ENCODE measurements at regions not wholly inside any gene's neighbourhood (a gene's known extent, or its start where the extent isn't known, plus 50 kb on each side); places are given as distances from the start of the nearest gene placed in this dataset.

DNA sequence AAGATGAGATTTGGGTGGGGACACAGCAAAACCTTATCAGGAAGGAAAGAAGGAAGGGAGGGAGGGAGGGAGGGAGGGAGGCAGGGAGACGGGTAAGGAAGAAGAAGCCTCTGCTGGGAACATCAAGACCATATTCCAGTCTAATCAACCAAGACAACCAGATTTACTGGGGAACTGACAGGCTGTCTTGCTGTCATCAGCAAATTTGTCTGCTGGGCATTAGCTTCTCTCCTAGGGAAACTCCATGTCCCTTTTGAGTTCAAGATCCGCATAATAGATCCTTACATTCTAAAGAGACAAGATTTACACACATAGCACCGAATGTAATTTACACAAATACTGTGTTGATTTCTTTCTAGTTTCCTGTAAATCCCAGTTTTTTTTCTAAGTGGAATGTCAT is 1618.9 kb upstream of the ZEB2 start:
- 72 to 76% (median 76%) methylated on average over 3 of the region's 3 CpGs for WGBS, 3 donors

DNA sequence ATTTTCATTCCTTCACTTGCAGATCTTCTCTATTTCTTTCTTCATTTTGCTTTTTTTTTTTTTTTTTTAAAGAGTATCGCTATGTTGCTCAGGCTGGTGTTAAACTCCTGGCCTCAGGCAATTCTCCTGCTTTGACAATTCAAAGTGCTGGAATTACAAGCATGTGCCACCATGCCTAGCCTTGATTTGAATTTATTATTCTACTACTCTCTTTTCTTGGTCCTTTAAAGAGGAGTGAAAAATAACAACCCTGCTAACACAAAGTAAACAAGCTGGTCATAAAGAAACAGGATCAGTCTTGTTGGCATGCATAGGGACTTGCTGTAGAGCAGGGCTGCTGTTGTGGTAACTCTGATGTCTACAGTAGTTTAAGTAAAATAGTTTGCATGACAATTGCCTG is 1615.3 kb upstream of the ZEB2 start:
- no peak overlapping the region for H3K27ac ChIP-seq
- no peak for ATAC-seq
- WGBS, 3 donors, result 100% methylated on average over 1 of the region's 1 CpG
- TF ChIP-seq, protein P1, sequence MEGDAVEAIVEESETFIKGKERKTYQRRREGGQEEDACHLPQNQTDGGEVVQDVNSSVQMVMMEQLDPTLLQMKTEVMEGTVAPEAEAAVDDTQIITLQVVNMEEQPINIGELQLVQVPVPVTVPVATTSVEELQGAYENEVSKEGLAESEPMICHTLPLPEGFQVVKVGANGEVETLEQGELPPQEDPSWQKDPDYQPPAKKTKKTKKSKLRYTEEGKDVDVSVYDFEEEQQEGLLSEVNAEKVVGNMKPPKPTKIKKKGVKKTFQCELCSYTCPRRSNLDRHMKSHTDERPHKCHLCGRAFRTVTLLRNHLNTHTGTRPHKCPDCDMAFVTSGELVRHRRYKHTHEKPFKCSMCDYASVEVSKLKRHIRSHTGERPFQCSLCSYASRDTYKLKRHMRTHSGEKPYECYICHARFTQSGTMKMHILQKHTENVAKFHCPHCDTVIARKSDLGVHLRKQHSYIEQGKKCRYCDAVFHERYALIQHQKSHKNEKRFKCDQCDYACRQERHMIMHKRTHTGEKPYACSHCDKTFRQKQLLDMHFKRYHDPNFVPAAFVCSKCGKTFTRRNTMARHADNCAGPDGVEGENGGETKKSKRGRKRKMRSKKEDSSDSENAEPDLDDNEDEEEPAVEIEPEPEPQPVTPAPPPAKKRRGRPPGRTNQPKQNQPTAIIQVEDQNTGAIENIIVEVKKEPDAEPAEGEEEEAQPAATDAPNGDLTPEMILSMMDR (IDR thresholded peaks at IDR 0.05), result no peak
- H3K4me1 ChIP-seq, result no peaks in the 10 kb centered on the region
- H3K9me3 ChIP-seq, result no peaks in the 10 kb centered on the region
- no peaks in the 10 kb centered on the region for H3K27me3 ChIP-seq (ENCODE audit: insufficient read depth in 3 of 3, low read length in 2 of 3)
- intact Hi-C loops (cut with DNase I), result no loop called here
- no peak overlapping the region for H3K4me3 ChIP-seq
- DNase-seq, result no peak
- H3K36me3 ChIP-seq (ENCODE audit: insufficient read depth in 1 of 2, low read depth in 1 of 2), result no peaks in the 10 kb centered on the region

More for the DNA sequence above, 1618.9 kb upstream of the ZEB2 start:
- Histone ChIP-seq H3K9me3 (no peaks in the 10 kb centered on the region), H3K4me1 (no peaks in the 10 kb centered on the region), H3K27me3 (ENCODE audit: insufficient read depth in 3 of 3, low read length in 2 of 3) (no peaks in the 10 kb centered on the region), H3K4me3 (no peak overlapping the region), H3K36me3 (ENCODE audit: insufficient read depth in 1 of 2, low read depth in 1 of 2) (no peaks in the 10 kb centered on the region), H3K27ac (no peak overlapping the region)
- DNase-seq, result no peak
- no peak for ATAC-seq
- TF ChIP-seq, protein P1 (IDR thresholded peaks at IDR 0.05), result no peak
- intact Hi-C loops (cut with DNase I), result no loop called here

DNA sequence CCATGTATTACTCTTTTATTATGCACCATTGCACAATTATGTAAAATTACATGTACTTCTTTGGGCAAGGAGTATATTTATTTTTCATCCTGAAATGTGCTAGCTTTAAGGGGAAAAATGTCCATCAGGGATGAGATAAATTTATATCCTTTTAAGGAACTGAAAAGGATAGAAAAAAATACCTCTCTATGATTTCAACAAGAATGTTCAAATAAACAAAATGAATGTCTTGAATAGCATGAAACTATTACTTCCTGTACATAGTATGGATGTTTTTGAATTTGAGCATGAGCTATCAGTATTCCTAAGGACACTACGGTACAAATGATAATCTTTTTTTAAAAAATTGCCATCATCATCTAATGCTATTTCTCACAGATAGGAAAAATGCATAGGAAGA is 1611.9 kb upstream of the ZEB2 start:
- no peak overlapping the region for H3K4me3 ChIP-seq
- H3K9me3 ChIP-seq, result no peaks in the 10 kb centered on the region
- H3K36me3 ChIP-seq (ENCODE audit: insufficient read depth in 1 of 2, low read depth in 1 of 2), result no peaks in the 10 kb centered on the region
- H3K27me3 ChIP-seq (ENCODE audit: insufficient read depth in 3 of 3, low read length in 2 of 3), result no peaks in the 10 kb centered on the region
- H3K27ac ChIP-seq, result no peak overlapping the region
- TF ChIP-seq, protein P1 (IDR thresholded peaks at IDR 0.05), result no peak
- DNase-seq, result no peak
- 91 to 98% (median 97%) methylated on average over 1 of the region's 1 CpG for WGBS, 3 donors
- intact Hi-C loops (cut with DNase I), result no loop called here
- ATAC-seq, result no peak
- H3K4me1 ChIP-seq, result no peaks in the 10 kb centered on the region

DNA sequence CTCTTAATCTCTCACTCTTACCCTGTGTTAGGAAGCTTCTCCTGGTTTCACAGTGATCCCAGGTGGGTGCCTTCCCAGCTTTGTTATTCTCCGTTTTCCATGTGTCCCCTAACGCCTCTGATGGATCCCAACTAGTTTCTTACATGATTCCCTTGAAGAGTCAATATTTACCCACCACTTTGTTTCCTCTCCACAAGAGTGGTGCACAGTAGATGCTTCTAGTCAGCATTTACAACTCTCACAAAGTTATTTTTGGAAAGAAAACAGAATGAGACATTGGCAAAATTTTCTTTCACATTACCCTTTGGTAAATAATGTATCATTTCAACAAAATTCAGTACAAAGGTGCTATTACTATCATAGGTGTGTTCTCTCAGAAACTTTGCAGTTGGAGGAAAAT is 1611.1 kb upstream of the ZEB2 start:
- no peak overlapping the region for H3K4me3 ChIP-seq
- H3K9me3 ChIP-seq, result no peaks in the 10 kb centered on the region
- TF ChIP-seq, protein P1 (IDR thresholded peaks at IDR 0.05), result no peak
- ATAC-seq, result no peak
- no peak for DNase-seq
- no peak overlapping the region for H3K27ac ChIP-seq
- intact Hi-C loops (cut with DNase I), result no loop called here
- no peaks in the 10 kb centered on the region for H3K27me3 ChIP-seq (ENCODE audit: insufficient read depth in 3 of 3, low read length in 2 of 3)
- H3K36me3 ChIP-seq (ENCODE audit: insufficient read depth in 1 of 2, low read depth in 1 of 2), result no peaks in the 10 kb centered on the region
- no peaks in the 10 kb centered on the region for H3K4me1 ChIP-seq
- 59 to 82% (median 75%) methylated on average over 2 of the region's 2 CpGs for WGBS, 3 donors

DNA sequence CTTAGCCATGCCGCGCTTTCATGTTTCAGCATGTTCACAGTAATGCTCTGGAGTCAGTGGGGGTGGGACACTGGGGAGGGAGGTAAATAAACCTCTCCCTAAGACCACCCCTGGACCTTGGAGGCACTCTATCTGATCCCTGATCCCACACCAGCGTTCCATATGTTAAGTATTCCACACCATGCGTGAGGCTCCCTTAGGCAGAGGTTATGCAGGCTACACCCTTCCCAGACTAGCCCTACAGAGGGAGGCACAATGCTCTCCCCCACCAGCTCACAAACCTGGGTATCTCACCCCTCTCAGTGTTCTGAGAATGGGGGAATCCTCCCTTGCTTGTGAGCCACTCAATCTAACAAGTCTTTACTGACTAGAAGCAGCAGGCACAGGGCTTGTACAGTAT is 1610.4 kb upstream of the ZEB2 start:
- ATAC-seq (no peak), DNase-seq (no peak)
- Histone ChIP-seq H3K27me3 (ENCODE audit: insufficient read depth in 3 of 3, low read length in 2 of 3) (no peaks in the 10 kb centered on the region), H3K9me3 (no peaks in the 10 kb centered on the region), H3K4me3 (no peak overlapping the region), H3K27ac (no peak overlapping the region), H3K36me3 (ENCODE audit: insufficient read depth in 1 of 2, low read depth in 1 of 2) (no peaks in the 10 kb centered on the region), H3K4me1 (no peaks in the 10 kb centered on the region)
- 80 to 89% (median 86%) methylated on average over 4 of the region's 4 CpGs for WGBS, 3 donors
- intact Hi-C loops (cut with DNase I), result no loop called here
- TF ChIP-seq, protein P1 (IDR thresholded peaks at IDR 0.05), result no peak

Data from psoas muscle (tissue), 7 donors.